ENCODE measurements at regions not wholly inside any gene's neighbourhood (a gene's known extent, or its start where the extent isn't known, plus 50 kb on each side); places are given as distances from the start of the nearest gene placed in this dataset.

- H3K27ac ChIP-seq, result no peak overlapping the region
- TF ChIP-seq CTCF (IDR thresholded peaks at IDR 0.05) (no peak), ZFX (IDR thresholded peaks at IDR 0.05; ENCODE audit: borderline replicate concordance) (no peak)
These were observed 79.4 kb upstream of the GLRA1 start for GRCh38 chr5:152004095-152004494.

Data from 22Rv1 (cell line).